ENCODE measurements at regions not wholly inside any gene's neighbourhood (a gene's known extent, or its start where the extent isn't known, plus 50 kb on each side); places are given as distances from the start of the nearest gene placed in this dataset.

- Histone ChIP-seq H3K27ac (ENCODE audit: control insufficient read depth, insufficient read depth, low read length) (no peak overlapping the region), H3K9me1 (ENCODE audit: control insufficient read depth, extremely low read depth, insufficient read depth, low read length) (no peaks in the 10 kb centered on the region), H3K9ac (ENCODE audit: control insufficient read depth, extremely low read depth, insufficient read depth, low read length) (no peak overlapping the region), H3K4me1 (ENCODE audit: control insufficient read depth, extremely low read depth, insufficient read depth, low read length) (no peaks in the 10 kb centered on the region), H3K27me3 (ENCODE audit: control insufficient read depth, extremely low read depth, insufficient read depth, low read length) (no peaks in the 10 kb centered on the region), H4K20me1 (ENCODE audit: control insufficient read depth, extremely low read depth, insufficient read depth, low read length) (no peaks in the 10 kb centered on the region), H3K4me2 (ENCODE audit: control insufficient read depth, extremely low read depth, insufficient read depth, low read depth, low read length) (no peak overlapping the region), H3K79me2 (ENCODE audit: control insufficient read depth, insufficient read depth, low read length) (no peaks in the 10 kb centered on the region), H2AFZ (ENCODE audit: control insufficient read depth, low read length) (no peak overlapping the region), H3K4me3 (ENCODE audit: control insufficient read depth in 2 of 3, extremely low read depth in 1 of 3, insufficient read depth in 2 of 3, low read depth in 1 of 3, low read length in 3 of 3) (no peak overlapping the region), H3K9me3 (ENCODE audit: control insufficient read depth, low read depth, low read length) (no peaks in the 10 kb centered on the region), H3K36me3 (ENCODE audit: control insufficient read depth in 2 of 2, extremely low read depth in 1 of 2, insufficient read depth in 2 of 2, low read length in 2 of 2) (no peaks in the 10 kb centered on the region)
- DNase-seq (ENCODE audit: low read depth, low spot score) (no peak), FAIRE-seq (no peak)
- dilution Hi-C loops (cut with MboI; ENCODE audit: extremely low pct_ligation_motif_present, low sequenced_read_pairs): no loop called here
- no peak for TF ChIP-seq CTCF (optimal IDR thresholded peaks at IDR 0.05 in 1 of 3, IDR thresholded peaks at IDR 0.05 in 1 of 3, conservative IDR thresholded peaks at IDR 0.05 in 1 of 3; ENCODE audit: extremely low read depth in 1 of 3, insufficient read depth in 2 of 3, low read length in 3 of 3)
- TF ChIP-seq EZH2 (IDR thresholded peaks at IDR 0.05; ENCODE audit: low read length): no peak
Measured at GRCh38 chr13:39822437-39822836, 167.0 kb downstream of the COG6 start.

- FAIRE-seq (no peak), DNase-seq (ENCODE audit: low read depth, low spot score) (no peak)
- H2AFZ ChIP-seq (ENCODE audit: control insufficient read depth, low read length): no peak overlapping the region
- no peak overlapping the region for H3K27ac ChIP-seq (ENCODE audit: control insufficient read depth, insufficient read depth, low read length)
- H3K27me3 ChIP-seq (ENCODE audit: control insufficient read depth, extremely low read depth, insufficient read depth, low read length): no peaks in the 10 kb centered on the region
- dilution Hi-C loops (cut with MboI; ENCODE audit: extremely low pct_ligation_motif_present, low sequenced_read_pairs): no loop called here
- no peaks in the 10 kb centered on the region for H3K4me1 ChIP-seq (ENCODE audit: control insufficient read depth, extremely low read depth, insufficient read depth, low read length)
- H4K20me1 ChIP-seq (ENCODE audit: control insufficient read depth, extremely low read depth, insufficient read depth, low read length): no peaks in the 10 kb centered on the region
- H3K9me3 ChIP-seq (ENCODE audit: control insufficient read depth, low read depth, low read length): no peaks in the 10 kb centered on the region
- no peaks in the 10 kb centered on the region for H3K79me2 ChIP-seq (ENCODE audit: control insufficient read depth, insufficient read depth, low read length)
- no peak overlapping the region for H3K4me2 ChIP-seq (ENCODE audit: control insufficient read depth, extremely low read depth, insufficient read depth, low read depth, low read length)
- no peak for TF ChIP-seq CTCF (optimal IDR thresholded peaks at IDR 0.05 in 1 of 3, IDR thresholded peaks at IDR 0.05 in 1 of 3, conservative IDR thresholded peaks at IDR 0.05 in 1 of 3; ENCODE audit: extremely low read depth in 1 of 3, insufficient read depth in 2 of 3, low read length in 3 of 3)
- TF ChIP-seq EZH2 (IDR thresholded peaks at IDR 0.05; ENCODE audit: low read length): no peak
- H3K9me1 ChIP-seq (ENCODE audit: control insufficient read depth, extremely low read depth, insufficient read depth, low read length): no peaks in the 10 kb centered on the region
- no peak overlapping the region for H3K9ac ChIP-seq (ENCODE audit: control insufficient read depth, extremely low read depth, insufficient read depth, low read length)
- H3K4me3 ChIP-seq (ENCODE audit: control insufficient read depth in 2 of 3, extremely low read depth in 1 of 3, insufficient read depth in 2 of 3, low read depth in 1 of 3, low read length in 3 of 3): no peak overlapping the region
- no peaks in the 10 kb centered on the region for H3K36me3 ChIP-seq (ENCODE audit: control insufficient read depth in 2 of 2, extremely low read depth in 1 of 2, insufficient read depth in 2 of 2, low read length in 2 of 2)
Measured at GRCh38 chr13:39823063-39823713, 167.7 kb downstream of the COG6 start.

Measured in keratinocyte (primary cell).